ENCODE measurements at regions not wholly inside any gene's neighbourhood (a gene's known extent, or its start where the extent isn't known, plus 50 kb on each side); places are given as distances from the start of the nearest gene placed in this dataset.

- TF ChIP-seq RAD51 (IDR thresholded peaks at IDR 0.05; ENCODE audit: borderline replicate concordance, low read depth) (no peak), MTA3 (IDR thresholded peaks at IDR 0.05; ENCODE audit: borderline replicate concordance) (no peak), PRDM10 (IDR thresholded peaks at IDR 0.05; ENCODE audit: partially characterized antibody) (no peak)
These were observed 84.2 kb upstream of the CREB5 start for GRCh38 chr7:28328146-28328545.
